Cardiac muscle cell (in vitro differentiated cells and primary cell): ENCODE measurements at regions not wholly inside any gene's neighbourhood (a gene's known extent, or its start where the extent isn't known, plus 50 kb on each side); places are given as distances from the start of the nearest gene placed in this dataset.

Experiments used
- DNase-seq, 2 donors: peaks; one replicate each; pipeline versions ENCODE4 v3.0.0 to v3.0.0-alpha.2; 2010 to 2017; ENCODE audit warnings: low read depth in 1 of 2, low spot score in 1 of 2
- H3K27ac ChIP-seq: fragments of 200-600 bp; sonication (generic); 2 replicates; pipeline ENCODE4 v1.5.1; 2016
- H3K27me3 ChIP-seq: fragments of 200-600 bp; sonication (generic); 2 replicates; pipeline ENCODE4 v1.6.0; 2016; ENCODE audit warnings: control low read depth
- H3K36me3 ChIP-seq: fragments of 200-600 bp; sonication (generic); 2 replicates; pipeline ENCODE4 v1.5.1; 2016; ENCODE audit warnings: control low read depth
- H3K4me1 ChIP-seq: fragments of 200-600 bp; sonication (generic); 2 replicates; pipeline ENCODE4 v1.8.1; 2017; ENCODE audit warnings: low read depth, mild to moderate bottlenecking, mixed run types
- H3K4me3 ChIP-seq: fragments of 200-600 bp; sonication (generic); 2 replicates; pipeline ENCODE4 v1.5.1; 2016; ENCODE audit warnings: mild to moderate bottlenecking
- H3K9me3 ChIP-seq: fragments of 200-600 bp; sonication (generic); 2 replicates; pipeline ENCODE4 v1.5.1; 2017; ENCODE audit warnings: low read depth, mild to moderate bottlenecking, control low read depth
- CTCF ChIP-seq: IDR thresholded peaks from 2 replicates; pipeline ENCODE4 v1.5.1; 2012; ENCODE audit warnings: low read depth, mild to moderate bottlenecking, low read length

GRCh38 chr5:67381236-67381880, 184.8 kb upstream of the CD180 start:
- H3K4me3 ChIP-seq, result no peak overlapping the region
- no peaks in the 10 kb centered on the region for H3K9me3 ChIP-seq
- DNase-seq, result no peak
- TF ChIP-seq CTCF, result no peak
- H3K36me3 ChIP-seq, result no peaks in the 10 kb centered on the region
- no peaks in the 10 kb centered on the region for H3K4me1 ChIP-seq
- H3K27ac ChIP-seq, result no peak overlapping the region
- no peaks in the 10 kb centered on the region for H3K27me3 ChIP-seq

DNA sequence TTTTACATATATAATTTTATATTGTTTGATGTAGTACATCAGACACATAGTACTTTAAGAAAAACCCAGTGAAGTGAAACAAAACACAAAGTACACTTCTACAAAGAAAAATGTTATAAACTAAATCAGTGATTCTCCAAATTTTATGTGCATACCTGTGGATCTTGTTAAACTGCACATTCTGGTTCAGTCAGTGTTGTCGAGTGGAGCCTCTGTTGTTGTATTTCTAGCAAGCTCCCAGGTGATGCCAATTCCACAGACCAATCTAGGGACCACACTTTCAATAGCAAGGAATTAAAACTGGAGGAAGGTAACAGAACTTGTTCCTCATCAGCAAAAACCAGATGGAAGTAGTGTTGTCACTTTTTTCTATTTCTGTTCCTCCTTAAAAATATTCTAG, 183.8 kb upstream of the CD180 start:
- no peak for DNase-seq
- TF ChIP-seq CTCF, result no peak
- Histone ChIP-seq H3K4me3 (no peak overlapping the region), H3K9me3 (no peaks in the 10 kb centered on the region), H3K27me3 (no peaks in the 10 kb centered on the region), H3K27ac (no peak overlapping the region), H3K4me1 (no peaks in the 10 kb centered on the region), H3K36me3 (no peaks in the 10 kb centered on the region)

DNA sequence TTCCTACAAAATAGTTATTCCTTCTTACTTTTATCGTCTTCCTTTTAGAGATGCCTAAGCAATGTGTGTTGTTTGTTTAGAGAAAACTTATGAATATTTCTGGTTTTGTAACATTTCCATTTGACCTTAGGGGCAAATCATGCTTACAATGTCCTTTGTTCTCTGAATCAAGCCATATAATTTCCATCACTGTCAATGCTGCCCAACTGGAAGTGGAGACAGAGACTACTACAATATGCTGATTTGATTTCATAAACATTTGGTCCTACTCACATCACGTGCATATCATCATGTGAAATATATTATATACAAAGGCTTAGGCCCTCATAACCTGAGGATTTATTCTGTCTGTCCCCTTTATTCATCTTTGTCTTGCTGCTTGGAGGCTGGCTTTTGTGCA, 183.2 kb upstream of the CD180 start:
- no peak for DNase-seq
- Histone ChIP-seq H3K4me1 (no peaks in the 10 kb centered on the region), H3K27ac (no peak overlapping the region), H3K27me3 (no peaks in the 10 kb centered on the region), H3K36me3 (no peaks in the 10 kb centered on the region), H3K9me3 (no peaks in the 10 kb centered on the region), H3K4me3 (no peak overlapping the region)
- TF ChIP-seq CTCF, result no peak

DNA sequence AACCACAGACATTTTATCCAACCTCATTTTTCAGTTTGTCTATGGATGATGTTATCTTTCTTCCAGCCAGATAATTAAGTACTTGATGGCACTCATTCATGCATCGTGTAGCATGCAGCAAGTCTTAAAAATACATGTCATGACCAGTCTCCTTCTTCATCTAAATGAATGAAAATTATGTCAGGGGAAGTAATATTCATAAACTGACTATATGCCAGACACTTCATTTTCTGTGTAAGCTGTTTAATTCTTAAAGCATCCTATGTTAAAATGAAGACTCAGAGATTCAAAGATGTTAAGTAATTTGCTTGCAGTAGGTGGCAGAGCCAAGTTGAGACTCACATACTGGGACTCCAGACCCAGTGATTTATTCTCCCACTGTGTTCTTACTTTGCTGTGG, 181.7 kb upstream of the CD180 start:
- no peaks in the 10 kb centered on the region for H3K4me1 ChIP-seq
- no peak for DNase-seq
- no peak for TF ChIP-seq CTCF
- H3K27me3 ChIP-seq, result no peaks in the 10 kb centered on the region
- no peaks in the 10 kb centered on the region for H3K36me3 ChIP-seq
- H3K4me3 ChIP-seq, result no peak overlapping the region
- no peak overlapping the region for H3K27ac ChIP-seq
- no peaks in the 10 kb centered on the region for H3K9me3 ChIP-seq

GRCh38 chr5:67377631-67378030, 181.0 kb upstream of the CD180 start:
- Histone ChIP-seq H3K9me3 (no peaks in the 10 kb centered on the region), H3K27ac (no peak overlapping the region), H3K4me3 (no peak overlapping the region), H3K27me3 (no peaks in the 10 kb centered on the region), H3K36me3 (no peaks in the 10 kb centered on the region), H3K4me1 (no peaks in the 10 kb centered on the region)
- no peak for DNase-seq
- TF ChIP-seq CTCF, result no peak

GRCh38 chr5:67375606-67376005, 179.0 kb upstream of the CD180 start:
- Histone ChIP-seq H3K4me3 (no peak overlapping the region), H3K27me3 (no peaks in the 10 kb centered on the region), H3K4me1 (no peaks in the 10 kb centered on the region), H3K36me3 (no peaks in the 10 kb centered on the region), H3K27ac (no peak overlapping the region), H3K9me3 (no peaks in the 10 kb centered on the region)
- no peak for DNase-seq
- no peak for TF ChIP-seq CTCF
